Suprapubic skin (tissue), 4 donors: ENCODE measurements at regions not wholly inside any gene's neighbourhood (a gene's known extent, or its start where the extent isn't known, plus 50 kb on each side); places are given as distances from the start of the nearest gene placed in this dataset.
A peak's percentile ranks its signal among the peaks of the same experiment; 100 is the strongest.

Source experiments
- DNase-seq, 2 donors: peaks; one replicate each; pipeline ENCODE4 v3.0.0-alpha.2; 2019; ENCODE audit warnings: low spot score in 2 of 2
- H3K27ac ChIP-seq: fragments of 200-600 bp; sonication (generic); one replicate; pipeline ENCODE4 v1.5.1; 2019
- H3K27me3 ChIP-seq: fragments of 200-600 bp; sonication (generic); one replicate; pipeline ENCODE4 v1.5.1; 2019
- H3K36me3 ChIP-seq: fragments of 200-600 bp; sonication (generic); one replicate; pipeline ENCODE4 v1.5.1; 2019
- H3K4me1 ChIP-seq: fragments of 200-600 bp; sonication (generic); one replicate; pipeline ENCODE4 v1.5.1; 2019
- H3K4me3 ChIP-seq: fragments of 200-600 bp; sonication (generic); one replicate; pipeline ENCODE4 v1.5.1; 2019; ENCODE audit warnings: mild to moderate bottlenecking
- H3K9me3 ChIP-seq: fragments of 200-600 bp; sonication (generic); one replicate; pipeline ENCODE4 v1.5.1; 2019
- CTCF ChIP-seq, 2 donors: fragments of 200-600 bp in 1 of 2; fragments of 450-650 bp in 1 of 2; sonication (generic) in 1 of 2; IDR thresholded peaks; one replicate each; pipeline ENCODE4 v1.5.1; 2016 to 2019; ENCODE audit warnings: antibody characterized with exemption in 2 of 2, mild to moderate bottlenecking in 1 of 2, moderate library complexity in 1 of 2
- EP300 ChIP-seq: sonication (generic); formaldehyde crosslinking; IDR thresholded peaks from one replicate; pipeline ENCODE4 v1.6.1; 2017; ENCODE audit warnings: antibody characterized with exemption
- POLR2A ChIP-seq, 2 donors: fragments of 450-650 bp; IDR thresholded peaks; one replicate each; pipeline ENCODE4 v1.6.1; 2017; ENCODE audit warnings: antibody characterized with exemption in 2 of 2, mild to moderate bottlenecking in 2 of 2, moderate library complexity in 2 of 2
- POLR2AphosphoS5 ChIP-seq, 3 donors: sonication (generic); formaldehyde crosslinking; IDR thresholded peaks; one replicate each; pipeline ENCODE4 v1.6.1; 2017; ENCODE audit warnings: antibody characterized with exemption in 3 of 3
- WGBS: methylation state at CpG from one replicate; pipeline ENCODE4 v1.1.5; 2018; 5-methylcytosine and 5-hydroxymethylcytosine counted together

GRCh38 chr13:111599791-111600190, 279.3 kb downstream of the TEX29 start:
- WGBS, result 81% methylated on average over 9 of the region's 9 CpGs
- Histone ChIP-seq H3K27ac (no peak overlapping the region), H3K36me3 (no peaks in the 10 kb centered on the region), H3K4me3 (no peak overlapping the region), H3K4me1 (no peaks in the 10 kb centered on the region), H3K27me3 (no peaks in the 10 kb centered on the region), H3K9me3 (no peaks in the 10 kb centered on the region)
- no peak for DNase-seq
- TF ChIP-seq POLR2AphosphoS5 (IDR thresholded peaks at IDR 0.05) (no peak), EP300 (no peak), CTCF (IDR thresholded peaks at IDR 0.05) (no peak), POLR2A (IDR thresholded peaks at IDR 0.05) (no peak)

GRCh38 chr13:111602874-111603273, 282.4 kb downstream of the TEX29 start:
- 96% methylated on average over 21 of the region's 21 CpGs for WGBS
- TF ChIP-seq POLR2AphosphoS5 (IDR thresholded peaks at IDR 0.05), result no peak
- TF ChIP-seq EP300, result no peak
- no peak for TF ChIP-seq POLR2A (IDR thresholded peaks at IDR 0.05)
- TF ChIP-seq CTCF (IDR thresholded peaks at IDR 0.05), result no peak
- H3K4me3 ChIP-seq, result no peak overlapping the region
- no peaks in the 10 kb centered on the region for H3K9me3 ChIP-seq
- no peaks in the 10 kb centered on the region for H3K36me3 ChIP-seq
- DNase-seq, result no peak
- no peaks in the 10 kb centered on the region for H3K27me3 ChIP-seq
- no peaks in the 10 kb centered on the region for H3K4me1 ChIP-seq
- no peak overlapping the region for H3K27ac ChIP-seq

GRCh38 chr13:111604097-111604496, 283.7 kb downstream of the TEX29 start:
- peak in 1 of 2 donors; percentile 59 for DNase-seq
- no peak for TF ChIP-seq POLR2AphosphoS5 (IDR thresholded peaks at IDR 0.05)
- no peak for TF ChIP-seq EP300
- no peak for TF ChIP-seq POLR2A (IDR thresholded peaks at IDR 0.05)
- TF ChIP-seq CTCF (IDR thresholded peaks at IDR 0.05), result no peak
- H3K9me3 ChIP-seq, result no peaks in the 10 kb centered on the region
- no peaks in the 10 kb centered on the region for H3K4me1 ChIP-seq
- WGBS, result 86% methylated on average over 14 of the region's 14 CpGs
- H3K27me3 ChIP-seq, result no peaks in the 10 kb centered on the region
- H3K4me3 ChIP-seq, result no peak overlapping the region
- H3K36me3 ChIP-seq, result no peaks in the 10 kb centered on the region
- no peak overlapping the region for H3K27ac ChIP-seq

- Histone ChIP-seq H3K4me1 (no peaks in the 10 kb centered on the region), H3K4me3 (no peak overlapping the region), H3K9me3 (no peaks in the 10 kb centered on the region), H3K27me3 (peaks cover 18% of the 10 kb centered on the region), H3K27ac (no peak overlapping the region), H3K36me3 (no peaks in the 10 kb centered on the region)
- TF ChIP-seq EP300 (no peak), CTCF (IDR thresholded peaks at IDR 0.05) (no peak), POLR2AphosphoS5 (IDR thresholded peaks at IDR 0.05) (no peak), POLR2A (IDR thresholded peaks at IDR 0.05) (no peak)
- 85% methylated on average over 5 of the region's 5 CpGs for WGBS
- DNase-seq, result no peak
These were observed 288.1 kb downstream of the TEX29 start for GRCh38 chr13:111608556-111608955.

- DNase-seq, result no peak
- 92% methylated on average over 9 of the region's 9 CpGs for WGBS
- Histone ChIP-seq H3K27me3 (peaks cover 18% of the 10 kb centered on the region), H3K4me1 (no peaks in the 10 kb centered on the region), H3K4me3 (no peak overlapping the region), H3K9me3 (no peaks in the 10 kb centered on the region), H3K27ac (no peak overlapping the region), H3K36me3 (no peaks in the 10 kb centered on the region)
- TF ChIP-seq POLR2AphosphoS5 (IDR thresholded peaks at IDR 0.05) (no peak), EP300 (no peak), CTCF (IDR thresholded peaks at IDR 0.05) (no peak), POLR2A (IDR thresholded peaks at IDR 0.05) (no peak)
These were observed 289.2 kb downstream of the TEX29 start for GRCh38 chr13:111609631-111610030.
